HEK293 (cell line): ENCODE measurements at regions not wholly inside any gene's neighbourhood (a gene's known extent, or its start where the extent isn't known, plus 50 kb on each side); places are given as distances from the start of the nearest gene placed in this dataset.

Experiments used
- CTCF ChIA-PET: fragments of 350-600 bp; formaldehyde crosslinking; extraction: SDS; loops from one replicate; lab custom pipeline; 2021; ENCODE audit warnings: antibody characterized with exemption; lab: Yijun Ruan, JAX
- POLR2A ChIA-PET: fragments of 300-600 bp; formaldehyde crosslinking; extraction: SDS; loops from one replicate; lab custom pipeline; 2020; ENCODE audit warnings: antibody characterized with exemption, inconsistent platforms; lab: Yijun Ruan, JAX
- H3K27ac ChIP-seq: fragments of 200-500 bp; sonication (Bioruptor generic); 2 replicates; pipeline ENCODE4 v1.5.1; 2014; ENCODE audit warnings: low read depth, low read length, control low read depth, inconsistent platforms; ENCODE audit errors: extremely low read depth
- H3K36me3 ChIP-seq, 2 experiments: fragments of 200-500 bp in 1 of 2; sonication (Bioruptor generic) in 1 of 2; 1 replicate in 1 of 2; 2 replicates in 1 of 2; pipeline ENCODE4 v1.5.1; 2014 to 2017; ENCODE audit warnings: inconsistent platforms in 2 of 2, low read length in 2 of 2; ENCODE audit not compliant: control insufficient read depth in 2 of 2, insufficient read depth in 1 of 2
- H3K4me1 ChIP-seq: fragments of 200-500 bp; sonication (Bioruptor generic); 2 replicates; pipeline ENCODE4 v1.5.1; 2014; ENCODE audit warnings: mild to moderate bottlenecking, low read length, inconsistent platforms; ENCODE audit not compliant: control insufficient read depth, insufficient read depth
- H3K4me3 ChIP-seq: 2 replicates; pipeline ENCODE4 v1.5.1; 2011; ENCODE audit warnings: low read depth, mild to moderate bottlenecking, control low read depth, low read length, moderate library complexity
- H3K9me3 ChIP-seq: fragments of 200-500 bp; sonication (Bioruptor generic); 2 replicates; pipeline ENCODE4 v1.5.1; 2014; ENCODE audit warnings: low read depth, low read length, inconsistent platforms; ENCODE audit not compliant: control insufficient read depth, insufficient read depth
- BCL11A ChIP-seq: fragments of 450-650 bp; formaldehyde crosslinking; IDR thresholded peaks from 2 replicates; pipeline ENCODE4 v1.5.1; 2016; ENCODE audit warnings: low read depth, missing biosample characterization, missing genetic modification characterization
- GLIS2 ChIP-seq: fragments of 450-650 bp; formaldehyde crosslinking; IDR thresholded peaks from 2 replicates; pipeline ENCODE4 v1.5.1; 2016; ENCODE audit warnings: missing biosample characterization, missing genetic modification characterization
- KLF8 ChIP-seq: fragments of 450-650 bp; formaldehyde crosslinking; IDR thresholded peaks from 2 replicates; pipeline ENCODE4 v1.5.1; 2016; ENCODE audit warnings: missing biosample characterization, missing genetic modification characterization
- SCRT2 ChIP-seq: fragments of 450-650 bp; formaldehyde crosslinking; IDR thresholded peaks from 2 replicates; pipeline ENCODE4 v1.5.1; 2016; ENCODE audit warnings: missing biosample characterization, missing genetic modification characterization
- SP7 ChIP-seq: fragments of 450-650 bp; formaldehyde crosslinking; IDR thresholded peaks from 2 replicates; pipeline ENCODE4 v1.5.1; 2016; ENCODE audit warnings: missing biosample characterization, missing genetic modification characterization
- TRIM28 ChIP-seq: IDR thresholded peaks from 2 replicates; pipeline ENCODE4 v1.6.1; 2011; ENCODE audit warnings: low read length, control low read depth, borderline replicate concordance
- ZBTB17 ChIP-seq: fragments of 450-650 bp; formaldehyde crosslinking; IDR thresholded peaks from 2 replicates; pipeline ENCODE4 v1.5.1; 2016; ENCODE audit warnings: missing biosample characterization, missing genetic modification characterization
- ZNF10 ChIP-seq: fragments of 450-650 bp; formaldehyde crosslinking; IDR thresholded peaks from 2 replicates; pipeline ENCODE4 v1.5.1; 2017; ENCODE audit warnings: missing biosample characterization, missing genetic modification characterization
- ZNF133 ChIP-seq: fragments of 450-650 bp; formaldehyde crosslinking; IDR thresholded peaks from 2 replicates; pipeline ENCODE4 v1.5.1; 2016; ENCODE audit warnings: missing biosample characterization, missing genetic modification characterization
- ZNF2 ChIP-seq: fragments of 450-650 bp; formaldehyde crosslinking; IDR thresholded peaks from 2 replicates; pipeline ENCODE4 v1.5.1; 2016; ENCODE audit warnings: missing biosample characterization, missing genetic modification characterization
- ZNF416 ChIP-seq: fragments of 450-650 bp; formaldehyde crosslinking; IDR thresholded peaks from 2 replicates; pipeline ENCODE4 v1.5.1; 2016; ENCODE audit warnings: missing biosample characterization, missing genetic modification characterization
- ZNF600 ChIP-seq: fragments of 450-650 bp; formaldehyde crosslinking; IDR thresholded peaks from 2 replicates; pipeline ENCODE4 v1.5.1; 2016; ENCODE audit warnings: missing biosample characterization, missing genetic modification characterization
- ZNF654 ChIP-seq: fragments of 450-650 bp; formaldehyde crosslinking; IDR thresholded peaks from 2 replicates; pipeline ENCODE4 v1.5.1; 2016; ENCODE audit warnings: low read depth, missing biosample characterization, missing genetic modification characterization
- ZNF837 ChIP-seq: fragments of 450-650 bp; formaldehyde crosslinking; IDR thresholded peaks from 2 replicates; pipeline ENCODE4 v1.5.1; 2016; ENCODE audit warnings: missing biosample characterization, missing genetic modification characterization
- ZSCAN16 ChIP-seq: fragments of 450-650 bp; formaldehyde crosslinking; IDR thresholded peaks from 2 replicates; pipeline ENCODE4 v1.5.1; 2016; ENCODE audit warnings: missing biosample characterization, missing genetic modification characterization
- ZXDB ChIP-seq: fragments of 450-650 bp; formaldehyde crosslinking; IDR thresholded peaks from 2 replicates; pipeline ENCODE4 v1.5.1; 2016; ENCODE audit warnings: missing biosample characterization, missing genetic modification characterization
- TF ChIP-seq, protein P1 (sequence below): IDR thresholded peaks from 2 replicates; pipeline ENCODE4 v1.6.1; 2011; ENCODE audit warnings: mild to moderate bottlenecking, low read depth, low read length, borderline replicate concordance
- TF ChIP-seq, protein P2 (sequence below): fragments of 450-650 bp; formaldehyde crosslinking; IDR thresholded peaks from 2 replicates; pipeline ENCODE4 v1.5.1; 2016; ENCODE audit warnings: missing biosample characterization, missing genetic modification characterization
- TF ChIP-seq, protein P3 (sequence below): sonication (generic); formaldehyde crosslinking; IDR thresholded peaks from 2 replicates; pipeline ENCODE4 v1.8.1; 2022; ENCODE audit warnings: mild to moderate bottlenecking, moderate library complexity, missing genetic modification reagents
- TF ChIP-seq, protein P4 (sequence below): fragments of 450-650 bp; formaldehyde crosslinking; IDR thresholded peaks from 2 replicates; pipeline ENCODE4 v1.5.1; 2016; ENCODE audit warnings: missing biosample characterization, missing genetic modification characterization
- TF ChIP-seq, protein P5 (sequence below): fragments of 450-650 bp; formaldehyde crosslinking; IDR thresholded peaks from 2 replicates; pipeline ENCODE4 v1.5.1; 2016; ENCODE audit warnings: missing biosample characterization, missing genetic modification characterization, borderline replicate concordance
- TF ChIP-seq, protein P6 (sequence below): fragments of 450-650 bp; formaldehyde crosslinking; IDR thresholded peaks from 2 replicates; pipeline ENCODE4 v1.5.1; 2017; ENCODE audit warnings: missing biosample characterization, missing genetic modification characterization
- TF ChIP-seq, protein P7 (sequence below): fragments of 450-650 bp; formaldehyde crosslinking; conservative IDR thresholded peaks from 2 replicates; pipeline ENCODE4 v1.5.1; 2016; ENCODE audit warnings: low read depth, missing biosample characterization, missing genetic modification characterization

DNA sequence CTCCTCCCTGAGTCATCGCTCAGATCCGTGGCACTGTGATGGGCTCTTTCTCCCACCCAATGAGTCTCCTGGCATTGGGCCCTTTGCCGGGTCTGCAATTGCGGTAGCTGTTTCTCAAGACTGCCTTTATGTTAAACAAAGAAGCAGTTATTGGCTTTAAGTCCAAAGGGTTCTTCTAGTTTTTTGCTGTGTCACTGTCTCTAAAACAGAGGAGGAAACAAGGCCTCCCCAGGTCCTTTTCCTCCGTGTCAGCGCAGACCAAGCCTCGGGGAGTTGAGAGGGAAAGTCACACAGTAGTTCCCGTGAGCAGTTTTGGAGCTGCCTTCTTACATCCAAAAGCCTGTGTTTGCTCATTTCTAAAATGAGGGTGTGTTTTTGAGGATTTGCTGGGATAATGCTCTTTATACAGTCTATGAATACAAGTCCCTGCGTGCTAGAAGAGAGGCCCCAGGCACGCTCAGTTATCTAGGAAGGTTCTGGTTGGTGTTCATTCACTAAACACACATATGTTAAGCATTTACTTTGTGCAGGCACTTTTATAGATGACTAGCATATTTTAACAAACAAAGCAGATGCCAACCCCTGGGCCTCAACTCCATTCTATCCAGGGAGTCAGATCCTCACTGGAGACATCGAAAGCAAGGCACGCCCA is 126.0 kb upstream of the PZP start:
- H3K27ac ChIP-seq, result no peak overlapping the region
- no peaks in the 10 kb centered on the region for H3K9me3 ChIP-seq
- H3K4me3 ChIP-seq, result no peak overlapping the region
- no peak for TF ChIP-seq ZNF837
- TF ChIP-seq, protein P1, sequence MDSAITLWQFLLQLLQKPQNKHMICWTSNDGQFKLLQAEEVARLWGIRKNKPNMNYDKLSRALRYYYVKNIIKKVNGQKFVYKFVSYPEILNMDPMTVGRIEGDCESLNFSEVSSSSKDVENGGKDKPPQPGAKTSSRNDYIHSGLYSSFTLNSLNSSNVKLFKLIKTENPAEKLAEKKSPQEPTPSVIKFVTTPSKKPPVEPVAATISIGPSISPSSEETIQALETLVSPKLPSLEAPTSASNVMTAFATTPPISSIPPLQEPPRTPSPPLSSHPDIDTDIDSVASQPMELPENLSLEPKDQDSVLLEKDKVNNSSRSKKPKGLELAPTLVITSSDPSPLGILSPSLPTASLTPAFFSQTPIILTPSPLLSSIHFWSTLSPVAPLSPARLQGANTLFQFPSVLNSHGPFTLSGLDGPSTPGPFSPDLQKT, result no peak
- TF ChIP-seq, protein P2, sequence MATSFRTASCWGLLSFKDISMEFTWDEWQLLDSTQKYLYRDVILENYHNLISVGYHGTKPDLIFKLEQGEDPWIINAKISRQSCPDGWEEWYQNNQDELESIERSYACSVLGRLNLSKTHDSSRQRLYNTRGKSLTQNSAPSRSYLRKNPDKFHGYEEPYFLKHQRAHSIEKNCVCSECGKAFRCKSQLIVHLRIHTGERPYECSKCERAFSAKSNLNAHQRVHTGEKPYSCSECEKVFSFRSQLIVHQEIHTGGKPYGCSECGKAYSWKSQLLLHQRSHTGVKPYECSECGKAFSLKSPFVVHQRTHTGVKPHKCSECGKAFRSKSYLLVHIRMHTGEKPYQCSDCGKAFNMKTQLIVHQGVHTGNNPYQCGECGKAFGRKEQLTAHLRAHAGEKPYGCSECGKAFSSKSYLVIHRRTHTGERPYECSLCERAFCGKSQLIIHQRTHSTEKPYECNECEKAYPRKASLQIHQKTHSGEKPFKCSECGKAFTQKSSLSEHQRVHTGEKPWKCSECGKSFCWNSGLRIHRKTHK, result no peak
- no peak for TF ChIP-seq BCL11A (tag by site-specific recombination)
- no peak for TF ChIP-seq ZNF133 (tag by site-specific recombination)
- TF ChIP-seq TRIM28, result no peak
- no peak for TF ChIP-seq ZNF600
- TF ChIP-seq, protein P3, sequence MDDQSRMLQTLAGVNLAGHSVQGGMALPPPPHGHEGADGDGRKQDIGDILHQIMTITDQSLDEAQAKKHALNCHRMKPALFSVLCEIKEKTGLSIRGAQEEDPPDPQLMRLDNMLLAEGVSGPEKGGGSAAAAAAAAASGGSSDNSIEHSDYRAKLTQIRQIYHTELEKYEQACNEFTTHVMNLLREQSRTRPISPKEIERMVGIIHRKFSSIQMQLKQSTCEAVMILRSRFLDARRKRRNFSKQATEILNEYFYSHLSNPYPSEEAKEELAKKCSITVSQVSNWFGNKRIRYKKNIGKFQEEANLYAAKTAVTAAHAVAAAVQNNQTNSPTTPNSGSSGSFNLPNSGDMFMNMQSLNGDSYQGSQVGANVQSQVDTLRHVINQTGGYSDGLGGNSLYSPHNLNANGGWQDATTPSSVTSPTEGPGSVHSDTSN (CRISPR knock-in tag), result no peak
- TF ChIP-seq ZNF2 (tag by site-specific recombination), result no peak
- no peak for TF ChIP-seq ZBTB17 (tag by site-specific recombination)
- TF ChIP-seq ZNF10, result no peak
- TF ChIP-seq, protein P4, sequence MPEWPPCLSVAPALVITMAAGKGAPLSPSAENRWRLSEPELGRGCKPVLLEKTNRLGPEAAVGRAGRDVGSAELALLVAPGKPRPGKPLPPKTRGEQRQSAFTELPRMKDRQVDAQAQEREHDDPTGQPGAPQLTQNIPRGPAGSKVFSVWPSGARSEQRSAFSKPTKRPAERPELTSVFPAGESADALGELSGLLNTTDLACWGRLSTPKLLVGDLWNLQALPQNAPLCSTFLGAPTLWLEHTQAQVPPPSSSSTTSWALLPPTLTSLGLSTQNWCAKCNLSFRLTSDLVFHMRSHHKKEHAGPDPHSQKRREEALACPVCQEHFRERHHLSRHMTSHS, result no peak
- TF ChIP-seq KLF8 (tag by site-specific recombination), result no peak
- TF ChIP-seq, protein P5, sequence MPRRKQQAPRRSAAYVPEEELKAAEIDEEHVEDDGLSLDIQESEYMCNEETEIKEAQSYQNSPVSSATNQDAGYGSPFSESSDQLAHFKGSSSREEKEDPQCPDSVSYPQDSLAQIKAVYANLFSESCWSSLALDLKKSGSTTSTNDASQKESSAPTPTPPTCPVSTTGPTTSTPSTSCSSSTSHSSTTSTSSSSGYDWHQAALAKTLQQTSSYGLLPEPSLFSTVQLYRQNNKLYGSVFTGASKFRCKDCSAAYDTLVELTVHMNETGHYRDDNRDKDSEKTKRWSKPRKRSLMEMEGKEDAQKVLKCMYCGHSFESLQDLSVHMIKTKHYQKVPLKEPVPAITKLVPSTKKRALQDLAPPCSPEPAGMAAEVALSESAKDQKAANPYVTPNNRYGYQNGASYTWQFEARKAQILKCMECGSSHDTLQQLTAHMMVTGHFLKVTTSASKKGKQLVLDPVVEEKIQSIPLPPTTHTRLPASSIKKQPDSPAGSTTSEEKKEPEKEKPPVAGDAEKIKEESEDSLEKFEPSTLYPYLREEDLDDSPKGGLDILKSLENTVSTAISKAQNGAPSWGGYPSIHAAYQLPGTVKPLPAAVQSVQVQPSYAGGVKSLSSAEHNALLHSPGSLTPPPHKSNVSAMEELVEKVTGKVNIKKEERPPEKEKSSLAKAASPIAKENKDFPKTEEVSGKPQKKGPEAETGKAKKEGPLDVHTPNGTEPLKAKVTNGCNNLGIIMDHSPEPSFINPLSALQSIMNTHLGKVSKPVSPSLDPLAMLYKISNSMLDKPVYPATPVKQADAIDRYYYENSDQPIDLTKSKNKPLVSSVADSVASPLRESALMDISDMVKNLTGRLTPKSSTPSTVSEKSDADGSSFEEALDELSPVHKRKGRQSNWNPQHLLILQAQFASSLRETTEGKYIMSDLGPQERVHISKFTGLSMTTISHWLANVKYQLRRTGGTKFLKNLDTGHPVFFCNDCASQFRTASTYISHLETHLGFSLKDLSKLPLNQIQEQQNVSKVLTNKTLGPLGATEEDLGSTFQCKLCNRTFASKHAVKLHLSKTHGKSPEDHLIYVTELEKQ, result no peak
- no peak for TF ChIP-seq SP7
- TF ChIP-seq ZXDB (tag by site-specific recombination), result no peak
- no peak for TF ChIP-seq ZNF416 (tag by site-specific recombination)
- TF ChIP-seq, all 188 proteins: peak for 0
- ChIA-PET CTCF (no interaction called here), POLR2A (no interaction called here)
- no peaks in the 10 kb centered on the region for H3K4me1 ChIP-seq
- H3K36me3 ChIP-seq, result no peaks in the 10 kb centered on the region

DNA sequence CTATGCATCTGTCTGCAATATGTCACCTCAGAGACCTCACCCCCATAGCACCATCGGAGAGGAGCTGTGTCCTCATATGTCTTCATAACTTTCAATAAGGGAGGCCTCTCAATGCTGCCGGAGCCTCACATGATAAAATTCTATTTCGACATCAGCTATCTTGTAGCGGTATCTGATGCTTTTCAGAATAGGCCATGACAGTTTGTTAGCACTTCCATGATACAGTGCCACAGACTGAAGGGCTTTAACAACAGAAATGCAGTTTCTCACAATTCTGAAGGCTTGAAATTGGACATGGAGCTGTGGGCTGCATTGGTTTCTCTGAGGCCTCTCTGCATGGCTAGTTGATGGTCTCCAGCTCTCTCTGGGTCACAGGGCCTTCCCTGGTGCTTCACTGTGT is 125.0 kb upstream of the PZP start:
- POLR2A ChIA-PET, result no interaction called here
- Histone ChIP-seq H3K4me1 (no peaks in the 10 kb centered on the region), H3K4me3 (no peak overlapping the region), H3K36me3 (no peaks in the 10 kb centered on the region), H3K9me3 (no peaks in the 10 kb centered on the region), H3K27ac (no peak overlapping the region)
- CTCF ChIA-PET, result interaction anchor here (0.5 to 3.6 kb wide), 5 partner anchors 9 to 421 kb away, joined by 3 to 14 read pairs (median 3); no protein-coding TSS in a partner anchor
- TF ChIP-seq, protein P6, sequence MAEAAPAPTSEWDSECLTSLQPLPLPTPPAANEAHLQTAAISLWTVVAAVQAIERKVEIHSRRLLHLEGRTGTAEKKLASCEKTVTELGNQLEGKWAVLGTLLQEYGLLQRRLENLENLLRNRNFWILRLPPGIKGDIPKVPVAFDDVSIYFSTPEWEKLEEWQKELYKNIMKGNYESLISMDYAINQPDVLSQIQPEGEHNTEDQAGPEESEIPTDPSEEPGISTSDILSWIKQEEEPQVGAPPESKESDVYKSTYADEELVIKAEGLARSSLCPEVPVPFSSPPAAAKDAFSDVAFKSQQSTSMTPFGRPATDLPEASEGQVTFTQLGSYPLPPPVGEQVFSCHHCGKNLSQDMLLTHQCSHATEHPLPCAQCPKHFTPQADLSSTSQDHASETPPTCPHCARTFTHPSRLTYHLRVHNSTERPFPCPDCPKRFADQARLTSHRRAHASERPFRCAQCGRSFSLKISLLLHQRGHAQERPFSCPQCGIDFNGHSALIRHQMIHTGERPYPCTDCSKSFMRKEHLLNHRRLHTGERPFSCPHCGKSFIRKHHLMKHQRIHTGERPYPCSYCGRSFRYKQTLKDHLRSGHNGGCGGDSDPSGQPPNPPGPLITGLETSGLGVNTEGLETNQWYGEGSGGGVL (tag by site-specific recombination), result no peak
- TF ChIP-seq GLIS2 (tag by site-specific recombination), result no peak
- no peak for TF ChIP-seq SCRT2 (tag by site-specific recombination)
- TF ChIP-seq ZSCAN16, result no peak
- TF ChIP-seq, protein P7, sequence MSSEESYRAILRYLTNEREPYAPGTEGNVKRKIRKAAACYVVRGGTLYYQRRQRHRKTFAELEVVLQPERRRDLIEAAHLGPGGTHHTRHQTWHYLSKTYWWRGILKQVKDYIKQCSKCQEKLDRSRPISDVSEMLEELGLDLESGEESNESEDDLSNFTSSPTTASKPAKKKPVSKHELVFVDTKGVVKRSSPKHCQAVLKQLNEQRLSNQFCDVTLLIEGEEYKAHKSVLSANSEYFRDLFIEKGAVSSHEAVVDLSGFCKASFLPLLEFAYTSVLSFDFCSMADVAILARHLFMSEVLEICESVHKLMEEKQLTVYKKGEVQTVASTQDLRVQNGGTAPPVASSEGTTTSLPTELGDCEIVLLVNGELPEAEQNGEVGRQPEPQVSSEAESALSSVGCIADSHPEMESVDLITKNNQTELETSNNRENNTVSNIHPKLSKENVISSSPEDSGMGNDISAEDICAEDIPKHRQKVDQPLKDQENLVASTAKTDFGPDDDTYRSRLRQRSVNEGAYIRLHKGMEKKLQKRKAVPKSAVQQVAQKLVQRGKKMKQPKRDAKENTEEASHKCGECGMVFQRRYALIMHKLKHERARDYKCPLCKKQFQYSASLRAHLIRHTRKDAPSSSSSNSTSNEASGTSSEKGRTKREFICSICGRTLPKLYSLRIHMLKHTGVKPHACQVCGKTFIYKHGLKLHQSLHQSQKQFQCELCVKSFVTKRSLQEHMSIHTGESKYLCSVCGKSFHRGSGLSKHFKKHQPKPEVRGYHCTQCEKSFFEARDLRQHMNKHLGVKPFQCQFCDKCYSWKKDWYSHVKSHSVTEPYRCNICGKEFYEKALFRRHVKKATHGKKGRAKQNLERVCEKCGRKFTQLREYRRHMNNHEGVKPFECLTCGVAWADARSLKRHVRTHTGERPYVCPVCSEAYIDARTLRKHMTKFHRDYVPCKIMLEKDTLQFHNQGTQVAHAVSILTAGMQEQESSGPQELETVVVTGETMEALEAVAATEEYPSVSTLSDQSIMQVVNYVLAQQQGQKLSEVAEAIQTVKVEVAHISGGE (tag by site-specific recombination), result no peak
- no peak for TF ChIP-seq ZNF654
- no peak for TF ChIP-seq ZNF837
